ENCODE measurements at regions not wholly inside any gene's neighbourhood (a gene's known extent, or its start where the extent isn't known, plus 50 kb on each side); places are given as distances from the start of the nearest gene placed in this dataset.

DNA sequence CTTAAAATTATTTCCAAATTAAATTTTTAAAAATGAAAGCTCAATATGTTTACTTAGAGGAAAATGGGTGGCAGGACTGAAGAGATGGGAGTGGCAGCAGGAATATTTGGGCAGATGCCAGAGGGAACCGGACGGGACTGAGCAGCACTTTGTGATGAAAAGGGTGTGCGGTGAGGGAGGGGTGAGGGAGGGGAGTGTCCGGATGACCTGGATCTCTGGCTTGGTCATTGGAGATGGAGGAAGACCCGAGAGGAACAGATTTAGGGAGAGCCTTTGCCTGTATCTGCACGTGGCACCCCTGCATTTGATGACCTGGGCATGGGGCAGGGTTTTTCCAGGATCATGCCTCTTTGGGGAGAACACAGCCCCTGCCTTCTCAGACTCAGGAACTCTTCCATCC, 201.1 kb upstream of the MVB12B start (continued):
- TF ChIP-seq CHD7 (IDR thresholded peaks at IDR 0.05; ENCODE audit: insufficient replicate concordance, low read length) (no peak), RAD21 (IDR thresholded peaks at IDR 0.05 in 1 of 2, conservative IDR thresholded peaks at IDR 0.05 in 1 of 2; ENCODE audit: low read depth in 2 of 2, low read length in 2 of 2) (no peak), RNF2 (IDR thresholded peaks at IDR 0.05; ENCODE audit: borderline replicate concordance, low read depth, low read length, missing control alignments, poor library complexity, severe bottlenecking) (no peak), PHF8 (conservative IDR thresholded peaks at IDR 0.05; ENCODE audit: low read depth, low read length) (no peak), GTF2F1 (IDR thresholded peaks at IDR 0.05; ENCODE audit: borderline replicate concordance, low read depth, low read length) (no peak), CHD2 (IDR thresholded peaks at IDR 0.05; ENCODE audit: low read length) (no peak)
